ENCODE measurements at regions not wholly inside any gene's neighbourhood (a gene's known extent, or its start where the extent isn't known, plus 50 kb on each side); places are given as distances from the start of the nearest gene placed in this dataset.

DNA sequence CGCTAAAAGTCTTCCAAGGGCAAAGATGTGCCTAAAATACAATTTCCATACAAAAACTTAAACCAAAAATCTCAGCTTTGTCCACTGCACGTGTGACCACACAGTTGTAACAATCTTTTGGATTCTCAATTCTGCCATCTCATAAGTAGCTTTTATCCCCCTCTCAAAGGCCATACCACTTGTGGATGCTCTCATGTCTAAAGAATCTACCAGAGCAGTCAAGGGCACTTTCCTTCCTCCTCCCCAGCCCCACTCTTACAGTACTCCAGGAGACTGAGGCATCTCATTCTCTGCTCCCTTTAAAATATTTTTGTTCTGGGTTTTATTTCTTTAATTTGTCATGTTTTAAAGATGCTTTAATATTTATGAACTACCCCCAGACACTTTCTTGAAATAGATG is 102.3 kb upstream of the PFN2 start:
- no peak for TF ChIP-seq POLR2A (IDR thresholded peaks at IDR 0.05)
- TF ChIP-seq, protein P1, sequence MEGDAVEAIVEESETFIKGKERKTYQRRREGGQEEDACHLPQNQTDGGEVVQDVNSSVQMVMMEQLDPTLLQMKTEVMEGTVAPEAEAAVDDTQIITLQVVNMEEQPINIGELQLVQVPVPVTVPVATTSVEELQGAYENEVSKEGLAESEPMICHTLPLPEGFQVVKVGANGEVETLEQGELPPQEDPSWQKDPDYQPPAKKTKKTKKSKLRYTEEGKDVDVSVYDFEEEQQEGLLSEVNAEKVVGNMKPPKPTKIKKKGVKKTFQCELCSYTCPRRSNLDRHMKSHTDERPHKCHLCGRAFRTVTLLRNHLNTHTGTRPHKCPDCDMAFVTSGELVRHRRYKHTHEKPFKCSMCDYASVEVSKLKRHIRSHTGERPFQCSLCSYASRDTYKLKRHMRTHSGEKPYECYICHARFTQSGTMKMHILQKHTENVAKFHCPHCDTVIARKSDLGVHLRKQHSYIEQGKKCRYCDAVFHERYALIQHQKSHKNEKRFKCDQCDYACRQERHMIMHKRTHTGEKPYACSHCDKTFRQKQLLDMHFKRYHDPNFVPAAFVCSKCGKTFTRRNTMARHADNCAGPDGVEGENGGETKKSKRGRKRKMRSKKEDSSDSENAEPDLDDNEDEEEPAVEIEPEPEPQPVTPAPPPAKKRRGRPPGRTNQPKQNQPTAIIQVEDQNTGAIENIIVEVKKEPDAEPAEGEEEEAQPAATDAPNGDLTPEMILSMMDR (IDR thresholded peaks at IDR 0.05) = no peak
